Liver (tissue), 7 donors: ENCODE measurements at regions not wholly inside any gene's neighbourhood (a gene's known extent, or its start where the extent isn't known, plus 50 kb on each side); places are given as distances from the start of the nearest gene placed in this dataset.

Experiments
- DNase-seq: peaks from one replicate; pipeline ENCODE4 v3.0.0-alpha.2; 2017; ENCODE audit warnings: low spot score
- H3K27ac ChIP-seq, 2 donors: one replicate each; pipeline ENCODE4 v1.7.0; 2013; ENCODE audit warnings: inconsistent platforms in 2 of 2, low read length in 2 of 2, control low read depth in 1 of 2, low read depth in 1 of 2, mild to moderate bottlenecking in 1 of 2
- H3K27me3 ChIP-seq, 4 donors: one replicate each; pipeline versions ENCODE4 v1.6.1 to v1.7.0; 2013; ENCODE audit warnings: low read length in 3 of 4, inconsistent platforms in 1 of 4, mild to moderate bottlenecking in 1 of 4, moderate library complexity in 1 of 4; ENCODE audit not compliant: control insufficient read depth in 4 of 4, insufficient read depth in 4 of 4
- H3K36me3 ChIP-seq, 4 donors: one replicate each; pipeline versions ENCODE4 v1.6.1 to v1.7.0; 2013; ENCODE audit warnings: low read length in 3 of 4, mild to moderate bottlenecking in 3 of 4, low read depth in 1 of 4, moderate library complexity in 1 of 4; ENCODE audit not compliant: control insufficient read depth in 4 of 4, insufficient read depth in 3 of 4
- H3K4me1 ChIP-seq, 4 donors: one replicate each; pipeline versions ENCODE4 v1.6.1 to v1.7.0; 2013; ENCODE audit warnings: low read length in 3 of 4, mild to moderate bottlenecking in 3 of 4, moderate library complexity in 1 of 4; ENCODE audit not compliant: control insufficient read depth in 4 of 4, insufficient read depth in 4 of 4
- H3K4me3 ChIP-seq, 3 donors: one replicate each; pipeline versions ENCODE4 v1.6.1 to v1.7.0; 2013; ENCODE audit warnings: low read length in 3 of 3, control low read depth in 1 of 3, low read depth in 1 of 3, mild to moderate bottlenecking in 1 of 3
- H3K9ac ChIP-seq, 2 donors: one replicate each; pipeline ENCODE4 v1.7.0; 2013; ENCODE audit warnings: low read length in 2 of 2, mild to moderate bottlenecking in 2 of 2, moderate library complexity in 2 of 2, control low read depth in 1 of 2, low read depth in 1 of 2
- H3K9me3 ChIP-seq, 4 donors: one replicate each; pipeline versions ENCODE4 v1.6.1 to v1.7.0; 2013; ENCODE audit warnings: low read length in 3 of 4; ENCODE audit not compliant: control insufficient read depth in 4 of 4
- EGR1 ChIP-seq, 2 donors: IDR thresholded peaks; 2 replicates each; pipeline ENCODE4 v1.6.1; 2016 to 2018; ENCODE audit warnings: antibody characterized with exemption in 2 of 2, low read depth in 2 of 2
- FOXA1 ChIP-seq: IDR thresholded peaks from 2 replicates; pipeline ENCODE4 v1.6.1; 2016; ENCODE audit warnings: antibody characterized with exemption
- FOXA2 ChIP-seq: IDR thresholded peaks from 2 replicates; pipeline ENCODE4 v1.6.1; 2016; ENCODE audit warnings: antibody characterized with exemption
- GABPA ChIP-seq, 2 donors: IDR thresholded peaks in 1 of 2; conservative IDR thresholded peaks in 1 of 2; 2 replicates each; pipeline ENCODE4 v1.6.1; 2016; ENCODE audit warnings: antibody characterized with exemption in 2 of 2, mild to moderate bottlenecking in 1 of 2, moderate library complexity in 1 of 2
- HNF4G ChIP-seq: IDR thresholded peaks from 2 replicates; pipeline ENCODE4 v1.6.1; 2016; ENCODE audit warnings: antibody characterized with exemption
- JUND ChIP-seq, 2 donors: IDR thresholded peaks; 2 replicates each; pipeline ENCODE4 v1.6.1; 2016; ENCODE audit warnings: antibody characterized with exemption in 2 of 2
- NR2F2 ChIP-seq: IDR thresholded peaks from 2 replicates; pipeline ENCODE4 v1.6.1; 2016; ENCODE audit warnings: antibody characterized with exemption
- RAD21 ChIP-seq, 2 donors: IDR thresholded peaks; 2 replicates each; pipeline ENCODE4 v1.6.1; 2016; ENCODE audit warnings: antibody characterized with exemption in 2 of 2, mild to moderate bottlenecking in 2 of 2
- RXRA ChIP-seq, 2 donors: IDR thresholded peaks; 2 replicates each; pipeline ENCODE4 v1.6.1; 2017 to 2018; ENCODE audit warnings: antibody characterized with exemption in 2 of 2, mild to moderate bottlenecking in 1 of 2
- SP1 ChIP-seq: IDR thresholded peaks from 2 replicates; pipeline ENCODE4 v1.6.1; 2018; ENCODE audit warnings: antibody characterized with exemption, mild to moderate bottlenecking
- TAF1 ChIP-seq: conservative IDR thresholded peaks from 2 replicates; pipeline ENCODE4 v1.6.1; 2016; ENCODE audit warnings: antibody characterized with exemption, mild to moderate bottlenecking
- WGBS: extraction: QIAGEN DNeasy Blood & Tissue Kit; methylation state at CpG from one replicate; pipeline ENCODE4 v1.1.7; 2013; 5-methylcytosine and 5-hydroxymethylcytosine counted together
- TF ChIP-seq, protein P1 (sequence below): IDR thresholded peaks from 2 replicates; pipeline ENCODE4 v1.6.1; 2016; ENCODE audit warnings: antibody characterized with exemption, mild to moderate bottlenecking
- TF ChIP-seq, protein P2 (sequence below): IDR thresholded peaks from 2 replicates; pipeline ENCODE4 v1.6.1; 2016; ENCODE audit warnings: antibody characterized with exemption
- TF ChIP-seq, protein P3 (sequence below): IDR thresholded peaks from 2 replicates; pipeline ENCODE4 v1.6.1; 2016; ENCODE audit warnings: antibody characterized with exemption
- TF ChIP-seq, protein P4 (sequence below): IDR thresholded peaks from 2 replicates; pipeline ENCODE4 v1.6.1; 2016; ENCODE audit warnings: antibody characterized with exemption
- donor health status: healthy.
- donor health status: healthy.
- donor health status: healthy.
- donor health status: healthy.

DNA sequence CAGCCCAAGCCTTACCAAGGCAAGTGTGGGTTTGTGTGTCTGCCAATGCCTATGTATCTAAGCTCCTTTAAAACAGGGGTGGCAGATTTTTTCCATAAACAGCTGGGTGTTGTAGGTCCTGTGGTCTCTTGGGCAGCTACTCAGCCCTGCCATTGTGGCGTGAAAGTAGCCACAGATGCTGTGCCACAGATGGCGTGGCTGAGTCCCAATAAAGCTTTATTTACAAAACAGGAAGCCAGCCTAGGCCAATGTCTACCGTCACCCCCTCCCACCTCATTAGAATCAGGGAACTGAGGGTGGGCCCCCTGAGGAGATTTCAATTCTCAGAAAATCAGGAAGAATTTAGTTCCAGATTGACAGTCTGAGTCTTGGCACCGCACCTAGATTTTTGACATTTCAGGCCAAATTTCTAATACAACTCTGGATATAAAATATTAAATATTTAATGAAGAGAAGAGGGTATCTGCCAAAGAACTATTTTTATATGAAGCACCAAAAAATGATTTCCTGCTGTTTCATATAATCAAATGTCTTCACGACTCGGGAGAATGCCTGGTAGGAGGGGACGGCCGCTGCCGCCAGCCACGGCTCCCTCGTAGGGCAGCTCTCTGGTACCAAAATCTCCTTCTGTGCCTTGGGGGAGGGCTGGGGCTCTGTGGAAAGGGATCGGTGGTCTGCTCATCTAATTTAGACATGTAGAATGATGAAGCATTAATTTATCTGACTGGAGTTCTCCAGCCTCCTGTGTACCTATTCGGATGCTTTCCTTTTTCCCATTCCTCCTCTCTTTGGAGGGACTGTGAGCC, 420.9 kb downstream of the IRX2 start:
- Histone ChIP-seq H3K4me3 (no peak overlapping the region), H3K4me1 (no peaks in the 10 kb centered on the region), H3K9ac (no peak overlapping the region), H3K36me3 (no peaks in the 10 kb centered on the region), H3K27ac (no peak overlapping the region), H3K27me3 (no peaks in the 10 kb centered on the region), H3K9me3 (peaks cover 0 to 3% (median 1%) of the 10 kb centered on the region in 4 donors)
- TF ChIP-seq HNF4G = no peak
- no peak for TF ChIP-seq JUND (IDR thresholded peaks at IDR 0.05)
- no peak for TF ChIP-seq TAF1
- no peak for TF ChIP-seq RAD21 (IDR thresholded peaks at IDR 0.05)
- TF ChIP-seq FOXA2 = no peak
- TF ChIP-seq, protein P1, sequence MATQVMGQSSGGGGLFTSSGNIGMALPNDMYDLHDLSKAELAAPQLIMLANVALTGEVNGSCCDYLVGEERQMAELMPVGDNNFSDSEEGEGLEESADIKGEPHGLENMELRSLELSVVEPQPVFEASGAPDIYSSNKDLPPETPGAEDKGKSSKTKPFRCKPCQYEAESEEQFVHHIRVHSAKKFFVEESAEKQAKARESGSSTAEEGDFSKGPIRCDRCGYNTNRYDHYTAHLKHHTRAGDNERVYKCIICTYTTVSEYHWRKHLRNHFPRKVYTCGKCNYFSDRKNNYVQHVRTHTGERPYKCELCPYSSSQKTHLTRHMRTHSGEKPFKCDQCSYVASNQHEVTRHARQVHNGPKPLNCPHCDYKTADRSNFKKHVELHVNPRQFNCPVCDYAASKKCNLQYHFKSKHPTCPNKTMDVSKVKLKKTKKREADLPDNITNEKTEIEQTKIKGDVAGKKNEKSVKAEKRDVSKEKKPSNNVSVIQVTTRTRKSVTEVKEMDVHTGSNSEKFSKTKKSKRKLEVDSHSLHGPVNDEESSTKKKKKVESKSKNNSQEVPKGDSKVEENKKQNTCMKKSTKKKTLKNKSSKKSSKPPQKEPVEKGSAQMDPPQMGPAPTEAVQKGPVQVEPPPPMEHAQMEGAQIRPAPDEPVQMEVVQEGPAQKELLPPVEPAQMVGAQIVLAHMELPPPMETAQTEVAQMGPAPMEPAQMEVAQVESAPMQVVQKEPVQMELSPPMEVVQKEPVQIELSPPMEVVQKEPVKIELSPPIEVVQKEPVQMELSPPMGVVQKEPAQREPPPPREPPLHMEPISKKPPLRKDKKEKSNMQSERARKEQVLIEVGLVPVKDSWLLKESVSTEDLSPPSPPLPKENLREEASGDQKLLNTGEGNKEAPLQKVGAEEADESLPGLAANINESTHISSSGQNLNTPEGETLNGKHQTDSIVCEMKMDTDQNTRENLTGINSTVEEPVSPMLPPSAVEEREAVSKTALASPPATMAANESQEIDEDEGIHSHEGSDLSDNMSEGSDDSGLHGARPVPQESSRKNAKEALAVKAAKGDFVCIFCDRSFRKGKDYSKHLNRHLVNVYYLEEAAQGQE = no peak
- TF ChIP-seq RXRA (IDR thresholded peaks at IDR 0.05) = no peak
- TF ChIP-seq FOXA1 = no peak
- TF ChIP-seq GABPA (IDR thresholded peaks at IDR 0.05 in 1 of 2, conservative IDR thresholded peaks at IDR 0.05 in 1 of 2) = no peak
- no peak for TF ChIP-seq EGR1 (IDR thresholded peaks at IDR 0.05; ENCODE audit: low read depth in 2 of 2)
- no peak for TF ChIP-seq NR2F2
- TF ChIP-seq, protein P2, sequence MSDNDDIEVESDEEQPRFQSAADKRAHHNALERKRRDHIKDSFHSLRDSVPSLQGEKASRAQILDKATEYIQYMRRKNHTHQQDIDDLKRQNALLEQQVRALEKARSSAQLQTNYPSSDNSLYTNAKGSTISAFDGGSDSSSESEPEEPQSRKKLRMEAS = no peak
- TF ChIP-seq, protein P3, sequence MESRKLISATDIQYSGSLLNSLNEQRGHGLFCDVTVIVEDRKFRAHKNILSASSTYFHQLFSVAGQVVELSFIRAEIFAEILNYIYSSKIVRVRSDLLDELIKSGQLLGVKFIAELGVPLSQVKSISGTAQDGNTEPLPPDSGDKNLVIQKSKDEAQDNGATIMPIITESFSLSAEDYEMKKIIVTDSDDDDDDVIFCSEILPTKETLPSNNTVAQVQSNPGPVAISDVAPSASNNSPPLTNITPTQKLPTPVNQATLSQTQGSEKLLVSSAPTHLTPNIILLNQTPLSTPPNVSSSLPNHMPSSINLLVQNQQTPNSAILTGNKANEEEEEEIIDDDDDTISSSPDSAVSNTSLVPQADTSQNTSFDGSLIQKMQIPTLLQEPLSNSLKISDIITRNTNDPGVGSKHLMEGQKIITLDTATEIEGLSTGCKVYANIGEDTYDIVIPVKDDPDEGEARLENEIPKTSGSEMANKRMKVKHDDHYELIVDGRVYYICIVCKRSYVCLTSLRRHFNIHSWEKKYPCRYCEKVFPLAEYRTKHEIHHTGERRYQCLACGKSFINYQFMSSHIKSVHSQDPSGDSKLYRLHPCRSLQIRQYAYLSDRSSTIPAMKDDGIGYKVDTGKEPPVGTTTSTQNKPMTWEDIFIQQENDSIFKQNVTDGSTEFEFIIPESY = no peak
- no peak for TF ChIP-seq SP1
- DNase-seq = no peak
- WGBS = 86% methylated on average over 13 of the region's 13 CpGs

DNA sequence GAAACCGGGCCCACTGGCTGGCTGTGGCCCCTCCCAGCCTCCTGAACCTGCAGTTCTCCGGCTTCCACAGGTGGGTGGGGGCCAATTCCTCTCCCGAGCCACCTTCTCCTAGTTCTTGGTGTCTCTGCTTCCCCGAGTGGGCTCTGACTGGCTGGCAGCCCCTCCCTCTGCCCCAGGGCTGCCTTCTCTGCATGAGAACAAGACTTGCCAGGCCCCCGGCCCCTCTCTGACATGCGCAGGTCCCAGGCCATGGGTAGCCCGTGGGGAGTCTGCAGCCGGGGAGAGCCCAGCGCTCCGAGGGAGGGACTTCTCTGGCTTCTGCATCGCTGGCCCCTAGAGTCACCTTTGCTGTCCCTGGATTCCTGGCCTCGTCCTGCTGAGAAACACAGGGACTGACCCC, 421.7 kb downstream of the IRX2 start:
- WGBS = 77% methylated on average over 12 of the region's 12 CpGs
- H3K9me3 ChIP-seq = peaks cover 0 to 3% (median 1%) of the 10 kb centered on the region in 4 donors
- no peak overlapping the region for H3K4me3 ChIP-seq
- H3K36me3 ChIP-seq = no peaks in the 10 kb centered on the region
- no peak for DNase-seq
- no peak overlapping the region for H3K27ac ChIP-seq
- no peak overlapping the region for H3K9ac ChIP-seq
- TF ChIP-seq, protein P3 = no peak
- no peak for TF ChIP-seq NR2F2
- TF ChIP-seq, protein P4, sequence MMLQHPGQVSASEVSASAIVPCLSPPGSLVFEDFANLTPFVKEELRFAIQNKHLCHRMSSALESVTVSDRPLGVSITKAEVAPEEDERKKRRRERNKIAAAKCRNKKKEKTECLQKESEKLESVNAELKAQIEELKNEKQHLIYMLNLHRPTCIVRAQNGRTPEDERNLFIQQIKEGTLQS = no peak
- H3K4me1 ChIP-seq = no peaks in the 10 kb centered on the region
- H3K27me3 ChIP-seq = no peaks in the 10 kb centered on the region
